B cell (primary cell): ENCODE measurements at regions not wholly inside any gene's neighbourhood (a gene's known extent, or its start where the extent isn't known, plus 50 kb on each side); places are given as distances from the start of the nearest gene placed in this dataset.

Experiments used
- EZH2 ChIP-seq: IDR thresholded peaks from 2 replicates; pipeline ENCODE4 v1.6.1; 2012; ENCODE audit warnings: borderline replicate concordance, low read depth, mild to moderate bottlenecking, moderate library complexity, low read length; ENCODE audit not compliant: insufficient read depth, poor library complexity, severe bottlenecking
- TF ChIP-seq, protein P1 (sequence below): fragments of 200-600 bp; IDR thresholded peaks from one replicate; pipeline ENCODE4 v1.8.0; 2022; ENCODE audit warnings: antibody characterized with exemption, mild to moderate bottlenecking

DNA sequence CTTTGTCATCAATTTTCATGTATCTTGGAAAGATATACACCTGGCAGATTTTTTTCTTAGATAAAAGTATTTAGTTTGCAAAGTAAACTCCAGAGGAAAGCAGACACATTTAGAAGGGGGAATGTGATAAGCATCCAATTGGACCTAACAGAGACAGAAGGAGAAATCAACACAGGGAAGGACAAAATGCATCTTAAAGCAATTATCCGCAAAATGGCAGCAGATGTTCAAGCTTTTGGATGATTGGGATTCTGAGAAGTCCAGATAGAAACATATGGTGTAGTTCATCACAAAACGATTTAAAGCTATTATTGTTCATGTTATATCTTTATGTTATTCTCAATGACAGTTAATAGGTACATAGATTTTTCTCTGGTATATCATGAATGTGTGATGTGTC is 1153.1 kb upstream of the B3GALT2 start:
- TF ChIP-seq, protein P1, sequence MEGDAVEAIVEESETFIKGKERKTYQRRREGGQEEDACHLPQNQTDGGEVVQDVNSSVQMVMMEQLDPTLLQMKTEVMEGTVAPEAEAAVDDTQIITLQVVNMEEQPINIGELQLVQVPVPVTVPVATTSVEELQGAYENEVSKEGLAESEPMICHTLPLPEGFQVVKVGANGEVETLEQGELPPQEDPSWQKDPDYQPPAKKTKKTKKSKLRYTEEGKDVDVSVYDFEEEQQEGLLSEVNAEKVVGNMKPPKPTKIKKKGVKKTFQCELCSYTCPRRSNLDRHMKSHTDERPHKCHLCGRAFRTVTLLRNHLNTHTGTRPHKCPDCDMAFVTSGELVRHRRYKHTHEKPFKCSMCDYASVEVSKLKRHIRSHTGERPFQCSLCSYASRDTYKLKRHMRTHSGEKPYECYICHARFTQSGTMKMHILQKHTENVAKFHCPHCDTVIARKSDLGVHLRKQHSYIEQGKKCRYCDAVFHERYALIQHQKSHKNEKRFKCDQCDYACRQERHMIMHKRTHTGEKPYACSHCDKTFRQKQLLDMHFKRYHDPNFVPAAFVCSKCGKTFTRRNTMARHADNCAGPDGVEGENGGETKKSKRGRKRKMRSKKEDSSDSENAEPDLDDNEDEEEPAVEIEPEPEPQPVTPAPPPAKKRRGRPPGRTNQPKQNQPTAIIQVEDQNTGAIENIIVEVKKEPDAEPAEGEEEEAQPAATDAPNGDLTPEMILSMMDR: no peak
- TF ChIP-seq EZH2: no peak
